ENCODE measurements at regions not wholly inside any gene's neighbourhood (a gene's known extent, or its start where the extent isn't known, plus 50 kb on each side); places are given as distances from the start of the nearest gene placed in this dataset.
"Not testable (repeated sequence)": the region's sequence is repeated elsewhere in the genome, so short reads cannot be mapped to it uniquely, and the experiment has no call there.

DNA sequence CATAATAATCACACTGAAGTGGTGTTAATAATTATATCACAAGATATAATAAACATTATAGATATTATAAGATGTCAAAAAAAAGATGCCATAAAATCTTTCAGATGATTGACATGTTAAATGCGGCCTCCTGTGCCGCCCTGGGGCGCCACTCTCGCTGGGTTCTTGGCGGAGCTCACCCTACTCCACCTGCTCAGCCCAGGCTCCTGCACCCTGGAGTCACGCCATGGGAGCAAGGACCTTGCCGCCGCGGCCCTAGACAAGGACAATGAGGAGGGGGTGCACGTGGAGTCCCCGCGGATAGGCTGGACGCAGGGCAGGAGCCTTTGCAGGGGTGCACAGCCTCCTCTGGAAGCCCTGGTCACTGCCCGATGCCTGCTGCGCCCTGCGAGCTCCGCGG, 77.5 kb upstream of the ZNF337 start:
- H3K4me1 ChIP-seq; H3K9me3 Mint-ChIP-seq; H3K4me3 ChIP-seq; H3K4me2 ChIP-seq; H3K27me3 Mint-ChIP-seq (ENCODE audit: insufficient read depth, low read depth); H2AFZ ChIP-seq (replicated peaks); H3K79me2 ChIP-seq (ENCODE audit: low read depth); H3K27ac Mint-ChIP-seq; H3K27me3 ChIP-seq; H3K27ac ChIP-seq; H3K4me1 Mint-ChIP-seq; H4K20me1 ChIP-seq (ENCODE audit: low read depth); H3K36me3 Mint-ChIP-seq; H3K36me3 ChIP-seq; H3K4me3 Mint-ChIP-seq; H3K9me3 ChIP-seq (ENCODE audit: low read depth); H3F3A ChIP-seq (ENCODE audit: low read depth); DNase-seq (ENCODE audit: low spot score); H3K9ac ChIP-seq: not testable (repeated sequence)

GRCh38 chr20:25772437-25772836, 75.8 kb upstream of the ZNF337 start:
- H3K79me2 ChIP-seq (ENCODE audit: low read depth); H3K9ac ChIP-seq; H3K9me3 Mint-ChIP-seq; H3K9me3 ChIP-seq (ENCODE audit: low read depth); H3K36me3 ChIP-seq; H3K4me1 ChIP-seq; H3K36me3 Mint-ChIP-seq; H3F3A ChIP-seq (ENCODE audit: low read depth); H3K4me3 Mint-ChIP-seq; H3K4me3 ChIP-seq; H4K20me1 ChIP-seq (ENCODE audit: low read depth); H3K27ac ChIP-seq; DNase-seq (ENCODE audit: low spot score); H3K27me3 Mint-ChIP-seq (ENCODE audit: insufficient read depth, low read depth); H2AFZ ChIP-seq (replicated peaks); H3K27ac Mint-ChIP-seq; H3K4me1 Mint-ChIP-seq; H3K27me3 ChIP-seq; H3K4me2 ChIP-seq: not testable (repeated sequence)

GRCh38 chr20:25771818-25772217, 75.2 kb upstream of the ZNF337 start:
- not testable (repeated sequence) for H3K9ac ChIP-seq; H3K27me3 ChIP-seq; H4K20me1 ChIP-seq (ENCODE audit: low read depth); H3K4me2 ChIP-seq; H3K4me3 ChIP-seq; H3K27ac Mint-ChIP-seq; H3K4me3 Mint-ChIP-seq; DNase-seq (ENCODE audit: low spot score); H3K36me3 Mint-ChIP-seq; H2AFZ ChIP-seq (replicated peaks); H3K9me3 Mint-ChIP-seq; H3K79me2 ChIP-seq (ENCODE audit: low read depth); H3F3A ChIP-seq (ENCODE audit: low read depth); H3K4me1 ChIP-seq; H3K27me3 Mint-ChIP-seq (ENCODE audit: insufficient read depth, low read depth); H3K27ac ChIP-seq; H3K9me3 ChIP-seq (ENCODE audit: low read depth); H3K4me1 Mint-ChIP-seq; H3K36me3 ChIP-seq

DNA sequence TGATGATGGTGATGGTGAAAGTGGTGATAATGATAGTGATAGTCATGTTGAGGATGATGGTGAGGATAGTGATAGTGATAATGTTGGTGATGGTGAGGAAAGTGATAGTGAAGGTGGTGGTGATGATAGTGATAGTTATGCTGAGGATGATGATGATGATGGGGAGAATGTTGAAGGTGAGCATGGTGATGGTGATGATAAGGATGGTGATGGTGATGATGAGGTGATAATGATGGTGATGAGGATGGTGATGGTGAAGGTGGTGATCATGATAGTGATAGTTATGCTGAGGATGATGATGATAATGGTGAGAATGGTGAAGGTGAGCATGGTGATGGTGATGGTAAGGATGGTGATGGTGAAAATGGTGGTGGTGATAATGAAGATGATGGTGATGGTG, 64.9 kb upstream of the ZNF337 start:
- H3K27me3 Mint-ChIP-seq (ENCODE audit: insufficient read depth, low read depth): peaks cover 2% of the 10 kb centered on the region
- H4K20me1 ChIP-seq (ENCODE audit: low read depth): no peaks in the 10 kb centered on the region
- no peaks in the 10 kb centered on the region for H3K36me3 ChIP-seq
- no peaks in the 10 kb centered on the region for H3K79me2 ChIP-seq (ENCODE audit: low read depth)
- no peak overlapping the region for H2AFZ ChIP-seq (replicated peaks)
- no peaks in the 10 kb centered on the region for H3K9me3 ChIP-seq (ENCODE audit: low read depth)
- no peaks in the 10 kb centered on the region for H3K27me3 ChIP-seq
- no peak overlapping the region for H3K9ac ChIP-seq
- TF ChIP-seq EZH2phosphoT487 (IDR thresholded peaks at IDR 0.05) (no peak), EZH2 (IDR thresholded peaks at IDR 0.05) (no peak)
- TF ChIP-seq, protein P1, sequence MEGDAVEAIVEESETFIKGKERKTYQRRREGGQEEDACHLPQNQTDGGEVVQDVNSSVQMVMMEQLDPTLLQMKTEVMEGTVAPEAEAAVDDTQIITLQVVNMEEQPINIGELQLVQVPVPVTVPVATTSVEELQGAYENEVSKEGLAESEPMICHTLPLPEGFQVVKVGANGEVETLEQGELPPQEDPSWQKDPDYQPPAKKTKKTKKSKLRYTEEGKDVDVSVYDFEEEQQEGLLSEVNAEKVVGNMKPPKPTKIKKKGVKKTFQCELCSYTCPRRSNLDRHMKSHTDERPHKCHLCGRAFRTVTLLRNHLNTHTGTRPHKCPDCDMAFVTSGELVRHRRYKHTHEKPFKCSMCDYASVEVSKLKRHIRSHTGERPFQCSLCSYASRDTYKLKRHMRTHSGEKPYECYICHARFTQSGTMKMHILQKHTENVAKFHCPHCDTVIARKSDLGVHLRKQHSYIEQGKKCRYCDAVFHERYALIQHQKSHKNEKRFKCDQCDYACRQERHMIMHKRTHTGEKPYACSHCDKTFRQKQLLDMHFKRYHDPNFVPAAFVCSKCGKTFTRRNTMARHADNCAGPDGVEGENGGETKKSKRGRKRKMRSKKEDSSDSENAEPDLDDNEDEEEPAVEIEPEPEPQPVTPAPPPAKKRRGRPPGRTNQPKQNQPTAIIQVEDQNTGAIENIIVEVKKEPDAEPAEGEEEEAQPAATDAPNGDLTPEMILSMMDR (IDR thresholded peaks at IDR 0.05): no peak
- H3K4me2 ChIP-seq: no peak overlapping the region
- H3K4me3 ChIP-seq: no peak overlapping the region
- H3K4me1 Mint-ChIP-seq: no peaks in the 10 kb centered on the region
- no peak overlapping the region for H3K27ac Mint-ChIP-seq
- no peak overlapping the region for H3K4me3 Mint-ChIP-seq
- DNase-seq (ENCODE audit: low spot score): no peak
- no peaks in the 10 kb centered on the region for H3K36me3 Mint-ChIP-seq
- no peaks in the 10 kb centered on the region for H3F3A ChIP-seq (ENCODE audit: low read depth)
- no peak overlapping the region for H3K27ac ChIP-seq
- H3K4me1 ChIP-seq: no peaks in the 10 kb centered on the region
- no peaks in the 10 kb centered on the region for H3K9me3 Mint-ChIP-seq

- not testable (repeated sequence) for H3F3A ChIP-seq (ENCODE audit: low read depth); H3K27me3 Mint-ChIP-seq (ENCODE audit: insufficient read depth, low read depth); H3K4me3 ChIP-seq; H3K4me2 ChIP-seq; H3K36me3 ChIP-seq; H3K36me3 Mint-ChIP-seq; H3K4me3 Mint-ChIP-seq; H3K4me1 Mint-ChIP-seq; DNase-seq (ENCODE audit: low spot score); H4K20me1 ChIP-seq (ENCODE audit: low read depth); H2AFZ ChIP-seq (replicated peaks); H3K27ac Mint-ChIP-seq; H3K4me1 ChIP-seq; H3K9me3 ChIP-seq (ENCODE audit: low read depth); H3K9me3 Mint-ChIP-seq; H3K27ac ChIP-seq; H3K27me3 ChIP-seq; H3K79me2 ChIP-seq (ENCODE audit: low read depth); H3K9ac ChIP-seq
These were observed 64.4 kb upstream of the ZNF337 start for GRCh38 chr20:25761046-25761445.
